ENCODE measurements at regions not wholly inside any gene's neighbourhood (a gene's known extent, or its start where the extent isn't known, plus 50 kb on each side); places are given as distances from the start of the nearest gene placed in this dataset.

GRCh38 chr6:25066593-25066992, 130.8 kb upstream of the RIPOR2 start:
- 86 to 94% methylated on average over 1 of the region's 1 CpG for WGBS, 2 experiments (ENCODE audit: insufficient coverage in 1 of 2, insufficient read length in 1 of 2)
- Histone ChIP-seq H3K4me1 (ENCODE audit: control insufficient read depth, insufficient read depth, low read length) (peaks cover 9% of the 10 kb centered on the region), H3K4me3 (ENCODE audit: low read length) (no peak overlapping the region), H3K27me3 (ENCODE audit: control insufficient read depth, insufficient read depth, low read length, poor library complexity, severe bottlenecking) (no peaks in the 10 kb centered on the region), H3K36me3 (ENCODE audit: control insufficient read depth, insufficient read depth, low read length) (no peaks in the 10 kb centered on the region), H3K9me3 (ENCODE audit: control insufficient read depth, low read length) (no peaks in the 10 kb centered on the region), H3K9ac (ENCODE audit: extremely low read depth, low read length, poor library complexity, severe bottlenecking) (no peak overlapping the region), H3K27ac (ENCODE audit: low read depth, low read length) (no peak overlapping the region)
- Mint-ChIP-seq H3K36me3 (ENCODE audit: low read depth) (no peaks in the 10 kb centered on the region), H3K9me3 (peaks cover 8% of the 10 kb centered on the region), H3K4me1 (peaks cover 20% of the 10 kb centered on the region), H3K27me3 (ENCODE audit: insufficient read depth) (no peaks in the 10 kb centered on the region), H3K4me3 (no peak overlapping the region), H3K27ac (no peak overlapping the region)
- DNase-seq, result no peak
- no peak for TF ChIP-seq CTCF (conservative IDR thresholded peaks at IDR 0.05)

- H3K9me3 ChIP-seq (ENCODE audit: control insufficient read depth, low read length), result no peaks in the 10 kb centered on the region
- no peaks in the 10 kb centered on the region for H3K36me3 Mint-ChIP-seq (ENCODE audit: low read depth)
- H3K27me3 Mint-ChIP-seq (ENCODE audit: insufficient read depth), result no peaks in the 10 kb centered on the region
- H3K27ac ChIP-seq (ENCODE audit: low read depth, low read length), result no peak overlapping the region
- no peak for DNase-seq
- H3K4me3 ChIP-seq (ENCODE audit: low read length), result no peak overlapping the region
- TF ChIP-seq CTCF (conservative IDR thresholded peaks at IDR 0.05), result no peak
- 86 to 94% methylated on average over 1 to 2 of the region's 2 CpGs for WGBS, 2 experiments (ENCODE audit: insufficient coverage in 1 of 2, insufficient read length in 1 of 2)
- H3K9ac ChIP-seq (ENCODE audit: extremely low read depth, low read length, poor library complexity, severe bottlenecking), result no peak overlapping the region
- H3K27ac Mint-ChIP-seq, result no peak overlapping the region
- H3K27me3 ChIP-seq (ENCODE audit: control insufficient read depth, insufficient read depth, low read length, poor library complexity, severe bottlenecking), result no peaks in the 10 kb centered on the region
- no peak overlapping the region for H3K4me3 Mint-ChIP-seq
- H3K9me3 Mint-ChIP-seq, result peaks cover 8% of the 10 kb centered on the region
- H3K4me1 ChIP-seq (ENCODE audit: control insufficient read depth, insufficient read depth, low read length), result peaks cover 3% of the 10 kb centered on the region
- peaks cover 3% of the 10 kb centered on the region for H3K4me1 Mint-ChIP-seq
- H3K36me3 ChIP-seq (ENCODE audit: control insufficient read depth, insufficient read depth, low read length), result no peaks in the 10 kb centered on the region
These were observed 133.1 kb upstream of the RIPOR2 start for GRCh38 chr6:25068866-25069265.

- Mint-ChIP-seq H3K36me3 (ENCODE audit: low read depth) (no peaks in the 10 kb centered on the region), H3K27ac (no peak overlapping the region), H3K9me3 (peaks cover 8% of the 10 kb centered on the region), H3K27me3 (ENCODE audit: insufficient read depth) (no peaks in the 10 kb centered on the region), H3K4me1 (peaks cover 3% of the 10 kb centered on the region), H3K4me3 (no peak overlapping the region)
- no peak overlapping the region for H3K4me3 ChIP-seq (ENCODE audit: low read length)
- no peaks in the 10 kb centered on the region for H3K36me3 ChIP-seq (ENCODE audit: control insufficient read depth, insufficient read depth, low read length)
- DNase-seq, result peak; percentile 92
- H3K27me3 ChIP-seq (ENCODE audit: control insufficient read depth, insufficient read depth, low read length, poor library complexity, severe bottlenecking), result no peaks in the 10 kb centered on the region
- no peaks in the 10 kb centered on the region for H3K9me3 ChIP-seq (ENCODE audit: control insufficient read depth, low read length)
- no peak overlapping the region for H3K27ac ChIP-seq (ENCODE audit: low read depth, low read length)
- 50 to 51% methylated on average over 13 of the region's 13 CpGs for WGBS, 2 experiments (ENCODE audit: insufficient coverage in 1 of 2, insufficient read length in 1 of 2)
- H3K4me1 ChIP-seq (ENCODE audit: control insufficient read depth, insufficient read depth, low read length), result peaks cover 3% of the 10 kb centered on the region
- H3K9ac ChIP-seq (ENCODE audit: extremely low read depth, low read length, poor library complexity, severe bottlenecking), result no peak overlapping the region
- TF ChIP-seq CTCF (conservative IDR thresholded peaks at IDR 0.05), result peak; percentile 95
These were observed 135.0 kb upstream of the RIPOR2 start for GRCh38 chr6:25070547-25071366.
